H1 (cell line): ENCODE measurements at regions not wholly inside any gene's neighbourhood (a gene's known extent, or its start where the extent isn't known, plus 50 kb on each side); places are given as distances from the start of the nearest gene placed in this dataset.

Experiments used
- CTCF ChIA-PET: fragments of 300-600 bp; sonication (Branson Sonifier 250); formaldehyde crosslinking; loops from one replicate; lab custom pipeline; 2021; ENCODE audit not compliant: partially characterized antibody; lab: Charles Lee
- POLR2A ChIA-PET: fragments of 300-600 bp; sonication (Branson Sonifier 250); formaldehyde crosslinking; loops from one replicate; lab custom pipeline; 2021; ENCODE audit warnings: inconsistent platforms; ENCODE audit not compliant: partially characterized antibody; lab: Charles Lee
- DNase-seq, 2 experiments: peaks; one replicate each; pipeline versions ENCODE4 v3.0.0 to v3.0.0-alpha.2; 2010 to 2022; ENCODE audit warnings: low spot score in 2 of 2, low read depth in 1 of 2, mixed read lengths in 1 of 2
- FAIRE-seq: peaks from 2 replicates; lab custom pipeline; 2011; peaks lifted over from hg19 to GRCh38; lab: Jason Lieb, UNC
- H2AFZ ChIP-seq: 2 replicates; pipeline ENCODE4 v1.8.1; 2012; ENCODE audit warnings: low read length, inconsistent platforms
- H2AK5ac ChIP-seq: 2 replicates; pipeline ENCODE4 v1.6.1; 2013; ENCODE audit warnings: low read depth, low read length
- H2BK120ac ChIP-seq: replicated peaks from 2 replicates; pipeline ENCODE3; 2013; ENCODE audit warnings: low read depth, low read length, inconsistent platforms
- H2BK12ac ChIP-seq: 2 replicates; pipeline ENCODE4 v1.6.1; 2013; ENCODE audit warnings: low read depth, low read length
- H2BK15ac ChIP-seq: 2 replicates; pipeline ENCODE4 v1.6.1; 2013; ENCODE audit warnings: low read length
- H2BK20ac ChIP-seq: 2 replicates; pipeline ENCODE4 v1.6.1; 2013; ENCODE audit warnings: low read length
- H2BK5ac ChIP-seq: 2 replicates; pipeline ENCODE4 v1.6.1; 2013; ENCODE audit warnings: low read depth, low read length
- H3K14ac ChIP-seq: 2 replicates; pipeline ENCODE4 v1.6.1; 2013; ENCODE audit warnings: inconsistent platforms; ENCODE audit not compliant: insufficient read length
- H3K18ac ChIP-seq: 2 replicates; pipeline ENCODE4 v1.6.1; 2013; ENCODE audit warnings: low read length; ENCODE audit errors: extremely low read depth
- H3K23ac ChIP-seq: 2 replicates; pipeline ENCODE4 v1.6.1; 2013; ENCODE audit warnings: inconsistent platforms; ENCODE audit not compliant: insufficient read length
- H3K23me2 ChIP-seq: 2 replicates; pipeline ENCODE4 v1.6.1; 2013; ENCODE audit warnings: low read depth, low read length
- H3K27ac ChIP-seq: 2 replicates; pipeline ENCODE4 v1.6.1; 2011; ENCODE audit warnings: low read depth, low read length, inconsistent platforms
- H3K27me3 ChIP-seq, 4 experiments: replicated peaks in 1 of 4; 1 replicate in 1 of 4; 2 replicates in 3 of 4; pipeline versions ENCODE4 v1.6.1 to v1.8.1; 2011 to 2013; ENCODE audit warnings: low read length in 3 of 4, mild to moderate bottlenecking in 3 of 4, inconsistent platforms in 2 of 4, mixed read lengths in 2 of 4, moderate library complexity in 1 of 4; ENCODE audit not compliant: control insufficient read depth in 3 of 4, insufficient read depth in 3 of 4; ENCODE audit errors: extremely low read depth in 1 of 4
- H3K36me3 ChIP-seq, 4 experiments: 2 replicates each; pipeline versions ENCODE4 v1.6.1 to v1.8.1; 2011 to 2013; ENCODE audit warnings: mild to moderate bottlenecking in 4 of 4, low read length in 3 of 4, moderate library complexity in 2 of 4, control low read depth in 1 of 4, inconsistent platforms in 1 of 4; ENCODE audit not compliant: insufficient read depth in 4 of 4, control insufficient read depth in 2 of 4
- H3K4ac ChIP-seq: replicated peaks from 2 replicates; pipeline ENCODE3; 2013; ENCODE audit warnings: low read length, low read depth, mixed read lengths, inconsistent platforms; ENCODE audit not compliant: insufficient read length
- H3K4me1 ChIP-seq, 4 experiments: replicated peaks in 1 of 4; 1 replicate in 1 of 4; 2 replicates in 3 of 4; pipeline versions ENCODE4 v1.6.1 to v1.8.1; 2011 to 2013; ENCODE audit warnings: low read length in 3 of 4, inconsistent platforms in 2 of 4, mixed read lengths in 1 of 4; ENCODE audit not compliant: insufficient read depth in 4 of 4, control insufficient read depth in 3 of 4
- H3K4me2 ChIP-seq, 2 experiments: 2 replicates each; pipeline versions ENCODE4 v1.6.1 to v1.8.1; 2011 to 2013; ENCODE audit warnings: low read depth in 2 of 2, low read length in 2 of 2, control low read depth in 1 of 2, inconsistent platforms in 1 of 2, mild to moderate bottlenecking in 1 of 2; ENCODE audit not compliant: insufficient read depth in 1 of 2
- H3K4me3 ChIP-seq, 4 experiments: fragments of 200-600, 300-600 bp in 1 of 4; sonication (generic), shearing (Covaris generic), sonication (Bioruptor Twin) in 1 of 4; 2 replicates each; pipeline versions ENCODE4 v1.5.1 to v1.8.1; 2011 to 2016; ENCODE audit warnings: low read length in 4 of 4, low read depth in 3 of 4, control low read depth in 2 of 4, inconsistent platforms in 2 of 4, mild to moderate bottlenecking in 2 of 4, mixed read lengths in 1 of 4, moderate library complexity in 1 of 4; ENCODE audit not compliant: insufficient read depth in 2 of 4; ENCODE audit errors: extremely low read depth in 1 of 4
- H3K56ac ChIP-seq: replicated peaks from 2 replicates; pipeline ENCODE3; 2013; ENCODE audit warnings: low read depth, mild to moderate bottlenecking, mixed read lengths, low read length, inconsistent platforms; ENCODE audit not compliant: insufficient read length
- H3K79me1 ChIP-seq: 2 replicates; pipeline ENCODE4 v1.6.1; 2013; ENCODE audit warnings: low read depth, low read length, control low read depth
- H3K79me2 ChIP-seq, 2 experiments: 2 replicates each; pipeline versions ENCODE4 v1.6.1 to v1.8.1; 2012 to 2013; ENCODE audit warnings: low read length in 2 of 2, mild to moderate bottlenecking in 2 of 2, inconsistent platforms in 1 of 2; ENCODE audit not compliant: insufficient read depth in 2 of 2, control insufficient read depth in 1 of 2
- H3K9ac ChIP-seq, 4 experiments: replicated peaks in 1 of 4; 1 replicate in 1 of 4; 2 replicates in 3 of 4; pipeline versions ENCODE4 v1.6.1 to v1.8.1; 2011 to 2013; ENCODE audit warnings: low read depth in 3 of 4, low read length in 3 of 4, control low read depth in 2 of 4, mild to moderate bottlenecking in 2 of 4, moderate library complexity in 2 of 4, inconsistent platforms in 1 of 4; ENCODE audit errors: extremely low read depth in 1 of 4
- H3K9me3 ChIP-seq, 2 experiments: 2 replicates each; pipeline versions ENCODE4 v1.6.1 to v1.8.1; 2012 to 2013; ENCODE audit warnings: mild to moderate bottlenecking in 2 of 2, moderate library complexity in 2 of 2, control low read depth in 1 of 2, inconsistent platforms in 1 of 2, low read depth in 1 of 2, low read length in 1 of 2, mixed read lengths in 1 of 2; ENCODE audit not compliant: insufficient read depth in 2 of 2
- H4K20me1 ChIP-seq, 2 experiments: replicated peaks in 1 of 2; 2 replicates each; pipeline versions ENCODE3 to v1.8.1; 2011 to 2013; ENCODE audit warnings: inconsistent platforms in 2 of 2, low read length in 2 of 2, mild to moderate bottlenecking in 1 of 2; ENCODE audit not compliant: insufficient read depth in 2 of 2, control insufficient read depth in 1 of 2
- H4K5ac ChIP-seq: 2 replicates; pipeline ENCODE4 v1.6.1; 2013; ENCODE audit warnings: low read length, low read depth, mixed read lengths, inconsistent platforms; ENCODE audit not compliant: insufficient read length
- H4K8ac ChIP-seq: 2 replicates; pipeline ENCODE4 v1.8.0; 2013; ENCODE audit warnings: mild to moderate bottlenecking, moderate library complexity, low read length, inconsistent platforms; ENCODE audit not compliant: insufficient read depth; ENCODE audit errors: extremely low read depth
- H4K91ac ChIP-seq: replicated peaks from 2 replicates; pipeline ENCODE3; 2013; ENCODE audit warnings: low read length, mixed read lengths, inconsistent platforms; ENCODE audit not compliant: insufficient read length
- EGR1 ChIP-seq: IDR thresholded peaks from 2 replicates; pipeline ENCODE4 v1.6.1; 2011; ENCODE audit warnings: low read depth, low read length, borderline replicate concordance
- GTF2F1 ChIP-seq: IDR thresholded peaks from 2 replicates; pipeline ENCODE4 v1.6.1; 2012; ENCODE audit warnings: low read depth, low read length, improper control_type of control experiment, borderline replicate concordance
- PHF8 ChIP-seq: fragments of 200-600 bp; sonication (generic); conservative IDR thresholded peaks from 2 replicates; pipeline ENCODE4 v1.7.1; 2012; ENCODE audit warnings: low read depth, mild to moderate bottlenecking, inconsistent platforms, low read length, moderate library complexity
- SP4 ChIP-seq: IDR thresholded peaks from 2 replicates; pipeline ENCODE4 v1.6.1; 2012; ENCODE audit warnings: low read length, inconsistent platforms
- TBP ChIP-seq: IDR thresholded peaks from 2 replicates; pipeline ENCODE4 v1.6.1; 2011; ENCODE audit warnings: low read depth, low read length, improper control_type of control experiment
- TCF12 ChIP-seq: IDR thresholded peaks from 2 replicates; pipeline ENCODE4 v1.6.1; 2011; ENCODE audit warnings: low read depth, mild to moderate bottlenecking, low read length
- WGBS, 2 experiments: shearing (Covaris generic) in 1 of 2; methylation state at CpG; one replicate each; pipeline versions ENCODE4 v1.1.6 to v1.1.7; 2013 to 2015; ENCODE audit warnings: low lambda C conversion rate in 2 of 2, mixed read lengths in 2 of 2, inconsistent platforms in 1 of 2, low coverage in 1 of 2, missing lambda C conversion rate in 1 of 2; ENCODE audit not compliant: insufficient replicate concordance in 2 of 2, insufficient coverage in 1 of 2, insufficient read length in 1 of 2; ENCODE audit errors: extremely low coverage in 1 of 2, missing lambda C conversion rate in 1 of 2; 5-methylcytosine and 5-hydroxymethylcytosine counted together
- TF ChIP-seq, protein P1 (sequence below): IDR thresholded peaks from 2 replicates; pipeline ENCODE4 v1.6.1; 2012; ENCODE audit warnings: low read length, inconsistent platforms

DNA sequence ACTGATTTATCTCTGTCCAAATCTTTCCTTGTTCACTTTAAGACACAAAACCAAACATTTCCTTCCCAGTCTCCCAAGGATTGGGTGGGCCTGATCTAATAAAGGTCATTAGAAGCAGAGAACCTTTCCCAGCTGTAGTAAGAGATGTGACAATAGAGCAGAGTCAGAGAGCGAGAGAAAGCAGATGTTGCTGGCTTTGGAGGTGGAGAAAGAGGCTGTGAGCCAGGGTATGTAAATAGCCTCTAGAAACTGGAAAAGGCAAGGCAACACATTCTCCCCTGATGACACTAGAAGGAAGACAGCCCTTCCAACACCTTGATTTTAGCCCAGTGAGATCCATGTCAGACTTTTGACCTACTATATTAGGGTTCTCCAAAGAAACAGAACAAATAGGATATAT lies 337.5 kb upstream of the CASK start:
- no peaks in the 10 kb centered on the region for H3K79me2 ChIP-seq
- no peak overlapping the region for H3K18ac ChIP-seq
- no peak overlapping the region for H3K9ac ChIP-seq
- no peak overlapping the region for H3K4ac ChIP-seq
- no peak overlapping the region for H2AK5ac ChIP-seq
- H3K4me3 ChIP-seq, result no peak overlapping the region
- FAIRE-seq (no peak), DNase-seq (no peak)
- no peak overlapping the region for H2BK120ac ChIP-seq
- no peaks in the 10 kb centered on the region for H4K20me1 ChIP-seq
- ChIA-PET CTCF (no interaction called here), POLR2A (no interaction called here)
- H2BK20ac ChIP-seq, result no peak overlapping the region
- H3K79me1 ChIP-seq, result no peaks in the 10 kb centered on the region
- no peak overlapping the region for H2BK12ac ChIP-seq
- H4K5ac ChIP-seq, result no peak overlapping the region
- H3K56ac ChIP-seq, result no peak overlapping the region
- H3K4me1 ChIP-seq, result no peaks in the 10 kb centered on the region
- H4K8ac ChIP-seq, result no peak overlapping the region
- no peaks in the 10 kb centered on the region for H3K9me3 ChIP-seq
- H2BK5ac ChIP-seq, result no peak overlapping the region
- no peak overlapping the region for H4K91ac ChIP-seq
- no peak overlapping the region for H3K27ac ChIP-seq
- H3K27me3 ChIP-seq, result no peaks in the 10 kb centered on the region
- no peak overlapping the region for H3K4me2 ChIP-seq
- H3K23ac ChIP-seq, result no peak overlapping the region
- no peaks in the 10 kb centered on the region for H3K36me3 ChIP-seq
- no peak overlapping the region for H2AFZ ChIP-seq
- no peak overlapping the region for H3K14ac ChIP-seq
- WGBS, 2 experiments, result no CpG with 5 or more reads among the region's 1 CpG
- no peaks in the 10 kb centered on the region; the same call in 1 of the 2 replicates for H3K23me2 ChIP-seq
- H2BK15ac ChIP-seq, result no peak overlapping the region
- no peak for TF ChIP-seq EGR1
- TF ChIP-seq, protein P1, sequence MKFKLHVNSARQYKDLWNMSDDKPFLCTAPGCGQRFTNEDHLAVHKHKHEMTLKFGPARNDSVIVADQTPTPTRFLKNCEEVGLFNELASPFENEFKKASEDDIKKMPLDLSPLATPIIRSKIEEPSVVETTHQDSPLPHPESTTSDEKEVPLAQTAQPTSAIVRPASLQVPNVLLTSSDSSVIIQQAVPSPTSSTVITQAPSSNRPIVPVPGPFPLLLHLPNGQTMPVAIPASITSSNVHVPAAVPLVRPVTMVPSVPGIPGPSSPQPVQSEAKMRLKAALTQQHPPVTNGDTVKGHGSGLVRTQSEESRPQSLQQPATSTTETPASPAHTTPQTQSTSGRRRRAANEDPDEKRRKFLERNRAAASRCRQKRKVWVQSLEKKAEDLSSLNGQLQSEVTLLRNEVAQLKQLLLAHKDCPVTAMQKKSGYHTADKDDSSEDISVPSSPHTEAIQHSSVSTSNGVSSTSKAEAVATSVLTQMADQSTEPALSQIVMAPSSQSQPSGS, result no peak
- no peak for TF ChIP-seq PHF8
- TF ChIP-seq SP4, result no peak
- no peak for TF ChIP-seq TCF12
- TF ChIP-seq TBP, result no peak
- no peak for TF ChIP-seq GTF2F1
